GM13976 (cell line): ENCODE measurements at regions not wholly inside any gene's neighbourhood (a gene's known extent, or its start where the extent isn't known, plus 50 kb on each side); places are given as distances from the start of the nearest gene placed in this dataset.

Source experiments
- DNase-seq: peaks from one replicate; pipeline ENCODE4 v3.0.0; 2012; ENCODE audit warnings: low spot score
- in situ Hi-C: fragments of 300-500 bp; cut with MboI; formaldehyde crosslinking; loops from one replicate; pipeline ENCODE4 v1.12.0; 2022; ENCODE audit warnings: low sequenced_read_pairs, mixed read lengths, inconsistent platforms; ENCODE audit not compliant: unreplicated experiment
- TF ChIP-seq, protein P1 (sequence below): IDR thresholded peaks from 2 replicates; pipeline ENCODE4 v1.5.1; 2012; ENCODE audit warnings: borderline replicate concordance, mild to moderate bottlenecking; ENCODE audit not compliant: insufficient read depth; ENCODE audit errors: extremely low read depth, missing control alignments, control extremely low read depth

DNA sequence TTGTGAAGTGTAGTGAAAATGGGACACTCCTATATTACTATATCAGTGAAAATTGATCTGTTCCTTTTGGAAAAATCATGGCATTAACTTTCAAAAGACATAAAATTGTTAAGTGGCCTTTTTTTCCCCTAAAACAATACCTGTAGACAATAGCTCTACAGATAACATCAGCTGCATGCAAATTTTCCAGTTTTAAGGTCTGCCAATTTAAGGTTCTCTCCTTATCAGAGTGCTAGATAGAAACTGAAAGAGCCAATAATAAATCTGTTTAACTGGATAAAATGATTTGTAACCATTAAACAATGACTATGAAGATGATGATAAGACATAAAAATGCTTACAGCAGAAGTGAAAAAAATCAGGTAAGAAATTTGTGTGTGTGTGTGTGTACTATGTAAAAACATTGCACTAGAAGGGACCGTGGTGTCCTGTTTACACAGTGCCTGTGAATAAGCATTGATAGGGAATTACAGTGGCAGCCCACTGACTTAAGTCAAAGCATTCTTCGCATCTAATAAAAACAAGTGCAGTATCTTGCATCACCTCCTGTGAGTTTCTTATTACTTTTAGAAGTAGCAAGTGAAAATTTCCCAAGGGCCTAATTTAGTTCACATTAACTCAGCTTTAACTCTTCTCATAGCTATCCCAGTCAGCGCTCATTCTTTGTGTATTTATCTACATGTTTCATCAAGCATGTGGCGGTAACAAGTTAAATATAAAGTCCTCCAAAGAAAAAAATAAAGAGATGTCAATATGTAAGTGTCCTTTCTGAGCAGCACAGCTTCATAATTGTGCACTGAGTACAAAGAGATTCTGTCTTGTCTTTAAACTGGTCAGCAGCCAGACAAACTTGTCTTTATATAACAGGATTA lies 261.9 kb downstream of the ARL4A start:
- TF ChIP-seq, protein P1, sequence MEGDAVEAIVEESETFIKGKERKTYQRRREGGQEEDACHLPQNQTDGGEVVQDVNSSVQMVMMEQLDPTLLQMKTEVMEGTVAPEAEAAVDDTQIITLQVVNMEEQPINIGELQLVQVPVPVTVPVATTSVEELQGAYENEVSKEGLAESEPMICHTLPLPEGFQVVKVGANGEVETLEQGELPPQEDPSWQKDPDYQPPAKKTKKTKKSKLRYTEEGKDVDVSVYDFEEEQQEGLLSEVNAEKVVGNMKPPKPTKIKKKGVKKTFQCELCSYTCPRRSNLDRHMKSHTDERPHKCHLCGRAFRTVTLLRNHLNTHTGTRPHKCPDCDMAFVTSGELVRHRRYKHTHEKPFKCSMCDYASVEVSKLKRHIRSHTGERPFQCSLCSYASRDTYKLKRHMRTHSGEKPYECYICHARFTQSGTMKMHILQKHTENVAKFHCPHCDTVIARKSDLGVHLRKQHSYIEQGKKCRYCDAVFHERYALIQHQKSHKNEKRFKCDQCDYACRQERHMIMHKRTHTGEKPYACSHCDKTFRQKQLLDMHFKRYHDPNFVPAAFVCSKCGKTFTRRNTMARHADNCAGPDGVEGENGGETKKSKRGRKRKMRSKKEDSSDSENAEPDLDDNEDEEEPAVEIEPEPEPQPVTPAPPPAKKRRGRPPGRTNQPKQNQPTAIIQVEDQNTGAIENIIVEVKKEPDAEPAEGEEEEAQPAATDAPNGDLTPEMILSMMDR = no peak
- DNase-seq = no peak
- in situ Hi-C loops = no loop called here

DNA sequence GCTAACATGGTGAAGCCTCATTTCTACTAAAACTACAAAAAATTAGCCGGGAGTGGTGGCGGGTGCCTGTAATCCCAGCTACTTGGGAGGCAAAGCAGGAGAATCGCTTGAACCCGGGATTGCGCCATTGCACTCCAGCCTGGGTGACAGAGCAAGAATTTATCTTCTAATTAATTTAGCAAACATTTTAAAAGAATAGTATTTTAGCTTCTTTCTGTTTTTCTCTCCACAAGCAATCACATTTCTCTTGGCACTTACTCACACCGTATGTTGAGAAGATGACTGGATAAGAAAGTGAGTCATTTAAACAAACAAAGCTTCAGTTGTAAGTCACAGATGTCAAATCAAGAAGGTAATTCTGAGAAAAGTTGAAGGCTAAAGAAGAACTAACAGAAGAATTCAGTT lies 264.0 kb downstream of the ARL4A start:
- in situ Hi-C loops = no loop called here
- no peak for DNase-seq
- TF ChIP-seq, protein P1 = no peak

DNA sequence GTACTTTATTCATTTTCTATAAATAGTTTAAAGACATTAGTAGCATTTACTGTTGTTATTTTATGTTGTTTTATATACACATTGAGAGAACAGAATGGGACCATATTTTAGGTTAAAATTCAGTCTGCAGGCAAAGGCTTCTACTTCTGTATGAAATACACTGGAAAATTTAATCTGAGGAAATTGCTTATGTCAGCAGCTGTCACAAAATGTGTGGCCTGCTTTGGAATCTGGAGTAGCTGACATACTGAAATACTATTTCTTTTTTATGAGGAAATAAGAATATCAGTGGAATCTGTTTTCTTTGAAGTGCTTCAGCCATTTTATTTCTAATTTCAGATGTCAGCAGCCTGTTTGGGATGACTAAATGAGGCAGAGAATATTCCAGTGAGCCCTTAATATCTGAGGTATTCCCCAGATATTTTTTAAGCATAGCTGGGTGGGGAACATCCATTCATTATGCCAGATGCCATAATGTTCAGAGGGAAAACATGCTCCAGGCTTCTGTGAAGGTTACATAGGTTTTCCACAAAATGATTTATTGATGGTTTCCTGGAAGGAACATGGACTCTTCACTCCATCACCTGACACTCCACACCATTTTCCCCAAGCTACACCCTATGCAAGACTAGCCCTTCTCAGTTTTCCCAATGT lies 267.1 kb downstream of the ARL4A start:
- TF ChIP-seq, protein P1 = no peak
- no peak for DNase-seq
- in situ Hi-C loops = no loop called here

DNA sequence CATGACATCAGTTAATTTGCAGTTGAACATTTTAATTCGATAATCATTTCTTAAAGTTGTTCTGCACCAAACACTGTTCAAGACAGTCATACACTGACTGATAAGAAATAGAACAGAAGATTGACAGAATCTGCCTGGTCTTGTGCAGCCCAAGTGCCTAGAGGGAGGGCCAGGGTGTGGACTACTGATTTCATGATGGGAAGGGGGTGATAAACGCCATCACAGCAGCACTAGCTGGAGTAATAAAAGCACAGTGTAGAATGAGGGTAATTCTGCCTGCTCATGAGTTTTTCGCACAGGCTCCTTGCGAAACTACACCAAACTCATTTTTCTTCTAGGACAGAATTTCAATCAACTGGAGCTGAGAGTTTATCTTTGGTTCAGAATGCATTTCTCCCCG lies 270.1 kb downstream of the ARL4A start:
- TF ChIP-seq, protein P1 = no peak
- in situ Hi-C loops = no loop called here
- no peak for DNase-seq

DNA sequence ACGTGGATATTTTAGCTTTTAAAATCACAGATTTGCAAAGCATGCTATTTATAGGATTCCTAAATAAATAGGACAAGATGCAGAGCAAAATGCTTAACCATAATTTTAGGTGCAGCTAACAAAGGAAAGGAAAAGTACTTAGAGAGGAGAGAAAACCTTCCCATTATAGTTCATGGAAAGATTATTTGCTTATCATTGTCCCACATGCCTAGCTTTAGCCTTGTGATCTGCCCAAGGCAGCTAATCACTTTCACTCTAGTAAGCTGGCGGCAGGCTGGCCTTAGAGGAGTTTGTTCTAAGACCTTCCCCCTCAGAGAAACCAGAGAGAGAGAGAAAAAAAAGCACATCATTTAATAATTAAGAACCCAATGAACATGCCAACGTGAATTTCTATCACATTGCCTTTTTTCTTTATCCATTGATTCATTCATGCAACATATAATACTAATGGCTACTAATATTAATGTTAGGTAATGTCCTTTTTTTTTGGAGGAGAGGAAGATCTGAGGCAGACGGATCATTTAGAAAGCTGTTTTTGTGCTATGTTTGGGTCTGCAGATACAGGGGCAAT lies 274.6 kb downstream of the ARL4A start:
- TF ChIP-seq, protein P1 = no peak
- no peak for DNase-seq
- in situ Hi-C loops = no loop called here

DNA sequence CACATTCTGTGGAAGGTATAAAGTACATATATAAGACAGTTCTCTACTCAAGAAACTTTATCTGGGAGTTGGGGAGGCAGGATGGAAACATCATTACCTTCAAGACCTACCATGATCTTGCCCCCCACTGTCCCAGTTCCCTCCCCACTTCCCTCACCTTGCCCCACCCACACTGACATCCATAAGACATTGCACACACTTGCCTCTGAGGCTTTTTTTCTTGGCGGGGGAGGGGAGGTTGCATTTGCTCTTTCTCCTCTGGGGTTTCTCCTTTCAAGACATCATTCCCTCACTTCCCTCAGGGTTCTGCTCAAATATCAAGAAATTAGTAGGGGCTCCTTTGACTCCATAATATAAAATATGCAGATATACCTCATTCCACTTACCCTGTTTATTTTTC lies 276.0 kb downstream of the ARL4A start:
- no peak for DNase-seq
- TF ChIP-seq, protein P1 = no peak
- in situ Hi-C loops = no loop called here
